ENCODE measurements at regions not wholly inside any gene's neighbourhood (a gene's known extent, or its start where the extent isn't known, plus 50 kb on each side); places are given as distances from the start of the nearest gene placed in this dataset.

- TF ChIP-seq CTCF (IDR thresholded peaks at IDR 0.05; ENCODE audit: insufficient read depth, low read length, poor library complexity, severe bottlenecking) (no peak), EZH2phosphoT487 (conservative IDR thresholded peaks at IDR 0.05; ENCODE audit: low read length) (no peak)
Observed at GRCh38 chrX:17968367-17968766, 107.3 kb upstream of the RAI2 start.

All from SU-DHL-6 (cell line).